ENCODE measurements at regions not wholly inside any gene's neighbourhood (a gene's known extent, or its start where the extent isn't known, plus 50 kb on each side); places are given as distances from the start of the nearest gene placed in this dataset.

DNA sequence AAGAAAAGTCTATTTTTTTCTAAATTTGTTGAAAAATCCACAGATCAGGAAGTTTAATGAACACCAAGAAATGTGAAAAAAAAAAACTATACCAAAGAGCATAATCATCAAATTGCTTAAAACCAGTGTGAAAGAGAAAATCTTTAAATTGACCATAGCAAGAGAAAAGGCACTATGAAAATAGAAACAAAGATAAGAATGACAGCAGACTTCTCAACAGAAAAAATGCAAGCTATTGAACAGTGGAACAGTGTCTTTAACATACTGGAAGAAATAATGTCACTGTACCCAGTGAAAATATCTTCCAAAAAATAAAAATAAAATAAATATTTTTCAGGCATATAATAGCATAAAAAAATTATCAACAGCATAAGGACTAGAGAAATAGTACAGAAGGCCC lies 243.0 kb upstream of the GJB5 start:
- no peak for DNase-seq (ENCODE audit: low read depth in 2 of 2)
- TF ChIP-seq, protein P1, sequence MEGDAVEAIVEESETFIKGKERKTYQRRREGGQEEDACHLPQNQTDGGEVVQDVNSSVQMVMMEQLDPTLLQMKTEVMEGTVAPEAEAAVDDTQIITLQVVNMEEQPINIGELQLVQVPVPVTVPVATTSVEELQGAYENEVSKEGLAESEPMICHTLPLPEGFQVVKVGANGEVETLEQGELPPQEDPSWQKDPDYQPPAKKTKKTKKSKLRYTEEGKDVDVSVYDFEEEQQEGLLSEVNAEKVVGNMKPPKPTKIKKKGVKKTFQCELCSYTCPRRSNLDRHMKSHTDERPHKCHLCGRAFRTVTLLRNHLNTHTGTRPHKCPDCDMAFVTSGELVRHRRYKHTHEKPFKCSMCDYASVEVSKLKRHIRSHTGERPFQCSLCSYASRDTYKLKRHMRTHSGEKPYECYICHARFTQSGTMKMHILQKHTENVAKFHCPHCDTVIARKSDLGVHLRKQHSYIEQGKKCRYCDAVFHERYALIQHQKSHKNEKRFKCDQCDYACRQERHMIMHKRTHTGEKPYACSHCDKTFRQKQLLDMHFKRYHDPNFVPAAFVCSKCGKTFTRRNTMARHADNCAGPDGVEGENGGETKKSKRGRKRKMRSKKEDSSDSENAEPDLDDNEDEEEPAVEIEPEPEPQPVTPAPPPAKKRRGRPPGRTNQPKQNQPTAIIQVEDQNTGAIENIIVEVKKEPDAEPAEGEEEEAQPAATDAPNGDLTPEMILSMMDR (IDR thresholded peaks at IDR 0.05; ENCODE audit: low read depth, low read length), result no peak
- no peak overlapping the region for H3K4me3 ChIP-seq (replicated peaks in 1 of 2; ENCODE audit: low read depth in 2 of 2, low read length in 2 of 2)

DNA sequence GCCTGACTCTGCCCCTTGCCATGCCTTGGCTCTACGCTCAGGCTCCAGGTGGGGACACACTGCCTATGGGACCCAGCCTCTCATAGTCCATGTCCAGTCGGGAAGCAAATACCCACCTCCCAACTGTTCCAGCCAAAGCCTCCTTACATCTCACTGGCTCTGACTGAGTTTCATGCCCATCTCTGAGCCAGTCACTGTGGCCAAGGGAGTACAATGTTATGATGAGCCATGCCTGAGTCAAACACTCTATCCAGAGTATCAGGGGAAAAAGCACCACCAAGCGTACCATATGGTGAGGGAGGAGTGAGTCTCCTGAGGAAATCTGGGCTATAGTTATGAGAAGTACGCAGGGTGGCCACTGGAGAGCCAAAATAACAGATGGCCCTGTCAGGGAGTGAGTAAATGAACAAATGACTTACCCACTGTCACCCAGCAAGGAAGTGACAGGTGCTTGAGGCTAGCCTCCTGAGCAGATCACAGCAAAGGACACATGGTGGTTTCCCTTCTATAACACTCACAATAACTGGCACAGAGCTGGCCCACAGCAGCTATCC lies 236.6 kb upstream of the GJB5 start:
- TF ChIP-seq, protein P1 (IDR thresholded peaks at IDR 0.05; ENCODE audit: low read depth, low read length), result no peak
- no peak overlapping the region for H3K4me3 ChIP-seq (replicated peaks in 1 of 2; ENCODE audit: low read depth in 2 of 2, low read length in 2 of 2)
- no peak for DNase-seq (ENCODE audit: low read depth in 2 of 2)

DNA sequence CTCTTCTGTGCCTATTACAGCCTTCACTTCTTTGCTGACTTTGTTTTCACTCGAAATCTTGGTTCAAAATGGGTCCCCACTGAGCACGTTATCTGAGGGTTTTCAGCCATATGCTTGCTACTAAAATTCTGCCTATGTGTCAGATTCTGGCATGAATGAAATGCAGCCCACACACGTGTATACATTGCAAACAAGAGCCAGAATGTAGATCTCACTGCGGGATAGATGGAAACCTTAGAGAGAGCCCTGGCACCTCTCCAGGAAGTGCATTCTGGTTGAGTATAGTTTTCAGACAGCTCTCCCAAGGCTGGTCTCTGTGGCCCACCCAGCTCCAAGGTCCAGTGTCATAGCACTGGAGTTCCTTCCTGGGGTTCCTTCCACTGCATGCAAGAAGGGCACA lies 234.7 kb upstream of the GJB5 start:
- no peak overlapping the region for H3K4me3 ChIP-seq (replicated peaks in 1 of 2; ENCODE audit: low read depth in 2 of 2, low read length in 2 of 2)
- TF ChIP-seq, protein P1 (IDR thresholded peaks at IDR 0.05; ENCODE audit: low read depth, low read length), result no peak
- no peak for DNase-seq (ENCODE audit: low read depth in 2 of 2)

DNA sequence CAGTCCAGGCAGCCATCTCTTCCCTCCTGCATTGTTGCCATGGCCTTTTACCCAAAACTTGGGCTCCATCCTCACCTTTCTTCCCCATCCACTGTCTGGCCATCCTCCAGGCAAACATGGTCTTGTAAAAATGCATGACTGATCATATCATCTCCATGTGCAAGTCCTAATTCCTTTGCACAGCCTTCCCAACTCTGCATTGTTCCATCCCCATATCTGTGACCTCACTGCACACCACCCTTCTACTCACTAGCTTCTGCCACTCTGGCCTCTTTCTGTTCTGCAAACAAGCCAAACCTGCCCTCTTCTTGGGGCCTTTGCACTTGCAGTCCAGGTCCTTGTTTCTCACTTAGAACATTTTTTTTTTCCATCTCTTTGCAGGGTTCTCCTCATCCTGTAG lies 230.1 kb upstream of the GJB5 start:
- DNase-seq (ENCODE audit: low read depth in 2 of 2), result no peak
- TF ChIP-seq, protein P1 (IDR thresholded peaks at IDR 0.05; ENCODE audit: low read depth, low read length), result no peak
- no peak overlapping the region for H3K4me3 ChIP-seq (replicated peaks in 1 of 2; ENCODE audit: low read depth in 2 of 2, low read length in 2 of 2)

DNA sequence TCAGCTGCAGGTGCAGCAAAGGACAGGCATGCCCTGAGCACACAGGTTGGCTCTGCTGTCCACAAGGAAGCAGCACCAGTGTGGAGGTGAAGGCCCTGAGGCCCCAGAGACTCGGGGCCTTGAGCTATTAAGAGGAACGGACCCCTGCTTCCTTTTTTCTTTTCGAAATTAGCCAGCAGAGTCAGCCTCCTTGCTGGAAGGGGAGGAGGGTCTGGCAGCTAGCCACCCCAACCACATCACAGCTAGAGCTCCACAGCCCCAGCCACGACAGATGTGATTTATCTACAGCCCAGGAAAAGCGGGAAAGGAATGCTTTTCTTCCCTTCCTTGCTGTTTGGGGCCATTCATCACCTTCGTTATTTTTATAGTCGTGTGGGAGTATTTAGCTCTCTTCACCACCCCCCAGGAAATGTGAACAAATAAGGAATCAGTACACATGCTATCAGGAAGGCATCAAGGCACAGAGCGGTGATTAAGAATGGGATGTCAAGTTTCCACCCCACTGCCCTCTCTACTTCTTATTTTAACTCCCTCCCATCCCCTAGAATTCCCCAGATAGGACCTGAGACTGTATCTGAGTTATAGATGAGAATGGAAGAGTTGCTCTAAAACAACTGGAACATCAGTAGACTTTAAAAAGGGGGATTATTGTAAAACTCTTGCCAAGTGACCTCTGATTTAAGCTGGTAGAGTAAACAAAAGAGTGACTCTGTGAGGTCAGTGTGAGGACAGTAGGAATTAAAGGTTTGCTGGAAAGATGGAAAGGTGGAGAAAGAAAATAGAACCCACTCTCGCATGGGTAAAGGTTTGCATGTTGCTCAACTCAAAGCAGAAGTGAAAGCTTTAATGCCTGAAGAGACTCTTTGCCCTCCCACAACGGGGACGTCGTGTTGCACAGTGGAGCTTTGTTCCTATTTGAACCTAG lies 224.7 kb upstream of the GJB5 start:
- TF ChIP-seq, protein P1 (IDR thresholded peaks at IDR 0.05; ENCODE audit: low read depth, low read length), result no peak
- H3K4me3 ChIP-seq (replicated peaks in 1 of 2; ENCODE audit: low read depth in 2 of 2, low read length in 2 of 2), result no peak overlapping the region
- DNase-seq (ENCODE audit: low read depth in 2 of 2), result no peak

DNA sequence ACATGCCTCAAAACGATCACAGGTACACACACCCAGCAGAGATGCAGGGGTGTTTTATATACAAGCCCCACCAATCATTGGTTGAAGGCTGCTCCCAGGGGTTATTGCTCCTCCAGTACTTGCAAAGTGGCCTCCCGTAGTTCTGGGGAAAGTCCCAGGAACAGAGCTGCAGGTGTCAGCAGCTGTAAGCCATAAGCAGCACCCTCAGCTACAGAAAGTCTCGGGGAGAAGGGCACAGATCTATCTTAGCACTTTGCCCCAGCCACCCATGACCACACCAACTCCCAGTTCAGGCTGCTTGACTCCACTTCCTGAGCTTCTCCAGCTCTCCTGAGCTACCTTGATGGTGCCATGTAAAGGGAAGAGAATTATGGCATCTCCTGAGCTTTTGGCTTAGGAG lies 222.7 kb upstream of the GJB5 start:
- no peak for DNase-seq (ENCODE audit: low read depth in 2 of 2)
- TF ChIP-seq, protein P1 (IDR thresholded peaks at IDR 0.05; ENCODE audit: low read depth, low read length), result no peak
- H3K4me3 ChIP-seq (replicated peaks in 1 of 2; ENCODE audit: low read depth in 2 of 2, low read length in 2 of 2), result no peak overlapping the region

Data from cardiac fibroblast (primary cell).